Right renal pelvis (tissue), 4 donors: ENCODE measurements at regions not wholly inside any gene's neighbourhood (a gene's known extent, or its start where the extent isn't known, plus 50 kb on each side); places are given as distances from the start of the nearest gene placed in this dataset.
A peak's percentile ranks its signal among the peaks of the same experiment; 100 is the strongest.

Source experiments
- DNase-seq, 4 donors: peaks; one replicate each; pipeline ENCODE4 v3.0.0-alpha.2; 2013; ENCODE audit warnings: low read depth in 4 of 4, low spot score in 3 of 4, missing footprints in 1 of 4

- DNase-seq: no peak
Measured at GRCh38 chr3:144286235-144286910, 314.8 kb downstream of the DIPK2A start.

GRCh38 chr3:144287001-144287400 lies 315.4 kb downstream of the DIPK2A start:
- DNase-seq: no peak

GRCh38 chr3:144289057-144289456 lies 317.4 kb downstream of the DIPK2A start:
- no peak for DNase-seq

- DNase-seq: no peak
Measured at GRCh38 chr3:144294659-144295538, 323.3 kb downstream of the DIPK2A start.

GRCh38 chr3:144295613-144296012 lies 324.0 kb downstream of the DIPK2A start:
- no peak for DNase-seq

GRCh38 chr3:144296808-144297207 lies 325.2 kb downstream of the DIPK2A start:
- no peak for DNase-seq

- no peak for DNase-seq
Measured at GRCh38 chr3:144301863-144302262, 330.2 kb downstream of the DIPK2A start.

GRCh38 chr3:144307951-144308350 lies 336.3 kb downstream of the DIPK2A start:
- no peak for DNase-seq

- DNase-seq: no peak
Measured at GRCh38 chr3:144308396-144308795, 336.8 kb downstream of the DIPK2A start.

- no peak for DNase-seq
Measured at GRCh38 chr3:144312702-144313101, 341.1 kb downstream of the DIPK2A start.

GRCh38 chr3:144314946-144315345 lies 343.3 kb downstream of the DIPK2A start:
- DNase-seq: no peak

GRCh38 chr3:144317961-144318360 lies 346.3 kb downstream of the DIPK2A start:
- no peak for DNase-seq

GRCh38 chr3:144324076-144324475 lies 352.5 kb downstream of the DIPK2A start:
- no peak for DNase-seq

- DNase-seq: no peak
Measured at GRCh38 chr3:144332868-144333267, 361.2 kb downstream of the DIPK2A start.

- peak in 1 of 4 donors; percentile 7 for DNase-seq
Measured at GRCh38 chr3:144341471-144341870, 369.8 kb downstream of the DIPK2A start.

GRCh38 chr3:144343343-144343742 lies 371.7 kb downstream of the DIPK2A start:
- no peak for DNase-seq

- DNase-seq: no peak
Measured at GRCh38 chr3:144343777-144344176, 372.2 kb downstream of the DIPK2A start.

- DNase-seq: no peak
Measured at GRCh38 chr3:144344925-144345548, 373.4 kb downstream of the DIPK2A start.

- DNase-seq: no peak
Measured at GRCh38 chr3:144350125-144350524, 378.5 kb downstream of the DIPK2A start.

GRCh38 chr3:144351011-144351410 lies 379.4 kb downstream of the DIPK2A start:
- no peak for DNase-seq

- DNase-seq: no peak
Measured at GRCh38 chr3:144351773-144352365, 380.2 kb downstream of the DIPK2A start.
